ENCODE measurements at regions not wholly inside any gene's neighbourhood (a gene's known extent, or its start where the extent isn't known, plus 50 kb on each side); places are given as distances from the start of the nearest gene placed in this dataset.

- no peak for DNase-seq (ENCODE audit: low read depth in 2 of 2)
Measured at GRCh38 chr2:240357641-240358012, 77.8 kb upstream of the GPC1 start.

GRCh38 chr2:240358080-240358479, 77.4 kb upstream of the GPC1 start:
- DNase-seq (ENCODE audit: low read depth in 2 of 2): no peak

DNA sequence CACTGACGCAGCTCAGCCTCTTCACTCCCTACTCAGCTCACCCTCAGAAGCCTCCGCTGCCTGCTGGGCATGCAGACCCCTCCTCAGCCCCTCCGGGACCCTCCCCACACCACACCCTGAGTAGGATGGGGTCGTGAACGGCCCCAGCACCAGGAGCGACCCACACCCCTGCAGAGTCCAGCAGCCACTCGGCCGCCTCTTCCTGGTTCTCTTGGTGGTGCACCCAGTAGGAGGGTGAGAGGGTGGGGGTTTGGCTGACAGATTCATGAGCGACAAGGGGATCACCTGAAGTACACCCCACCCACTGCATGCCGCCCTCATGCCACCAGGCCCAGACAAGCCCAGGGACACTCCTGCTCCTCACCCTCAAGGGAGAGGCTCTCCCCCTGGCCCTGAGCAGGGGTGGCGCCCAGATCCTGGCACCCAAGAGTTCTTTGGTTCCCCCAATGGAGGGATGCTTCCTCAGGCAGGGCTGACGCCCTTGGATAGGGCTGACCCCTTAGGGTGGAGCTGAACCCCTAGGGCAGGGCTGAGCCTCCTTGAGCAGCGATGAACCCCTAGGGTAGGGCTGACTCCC, 76.6 kb upstream of the GPC1 start:
- no peak for DNase-seq (ENCODE audit: low read depth in 2 of 2)

GRCh38 chr2:240359695-240360094, 75.8 kb upstream of the GPC1 start:
- DNase-seq (ENCODE audit: low read depth in 2 of 2): no peak

DNA sequence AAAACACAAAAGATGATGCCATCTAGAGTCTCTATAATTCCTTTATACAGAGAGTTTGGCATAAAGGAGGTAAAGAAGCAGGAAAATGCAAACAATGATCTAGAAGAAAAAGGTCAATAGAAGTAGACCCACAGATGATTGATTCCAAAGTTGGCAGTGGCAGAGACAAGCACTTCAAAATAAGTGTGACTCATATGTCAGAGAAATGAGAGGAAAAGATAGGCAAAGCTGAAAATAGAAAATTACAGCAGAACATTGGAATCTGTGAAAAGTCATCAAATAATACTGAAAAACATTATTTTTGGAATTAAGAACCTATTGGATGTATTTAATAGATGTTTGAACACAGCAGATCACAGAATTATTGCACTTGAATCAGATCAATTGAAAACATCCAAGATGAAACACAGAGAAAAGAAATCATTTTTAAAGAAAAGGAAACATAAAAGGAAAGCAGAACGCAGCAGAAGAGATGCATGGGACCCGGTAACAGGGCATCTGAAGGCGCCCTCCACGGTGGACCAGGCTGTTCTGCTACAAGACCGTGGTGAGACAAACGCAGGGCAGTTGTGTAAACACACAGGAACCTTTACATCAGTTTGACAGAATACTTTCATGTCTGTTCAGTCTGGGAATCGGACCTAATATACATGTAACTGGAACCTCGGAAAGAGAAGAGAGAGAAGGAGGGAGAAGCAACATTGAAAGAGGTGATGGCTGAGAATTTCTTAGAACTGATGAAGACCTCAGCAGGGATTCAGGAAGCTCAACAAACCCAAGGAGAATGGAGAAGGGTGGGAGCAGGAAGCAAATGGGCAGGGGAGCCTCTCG, 74.6 kb upstream of the GPC1 start:
- no peak for DNase-seq (ENCODE audit: low read depth in 2 of 2)

DNA sequence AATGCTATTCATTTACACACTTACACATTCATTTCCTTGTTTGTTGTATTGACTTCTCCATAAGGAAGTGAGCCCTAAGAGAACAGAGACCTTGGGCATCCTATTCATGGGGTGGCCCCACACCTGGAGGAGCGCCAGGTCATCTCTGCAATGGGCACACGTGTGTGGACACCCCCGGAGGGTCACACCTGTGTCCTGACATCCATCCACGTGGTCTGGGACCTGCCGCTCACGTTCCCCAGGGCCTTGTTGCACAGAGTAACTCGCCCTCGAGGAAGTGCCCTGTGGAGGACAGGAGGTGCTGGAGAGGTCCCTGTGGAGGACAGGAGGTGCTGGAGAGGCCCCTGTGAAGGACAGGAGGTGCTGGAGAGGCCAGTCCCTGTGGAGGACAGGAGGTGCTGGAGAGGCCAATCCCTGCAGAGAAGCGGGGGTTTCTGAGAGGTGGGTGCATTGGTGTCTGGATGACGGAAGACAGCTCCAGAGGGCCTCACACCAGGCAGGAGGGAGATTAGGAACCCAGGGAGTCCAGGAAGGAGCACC, 73.2 kb upstream of the GPC1 start:
- no peak for DNase-seq (ENCODE audit: low read depth in 2 of 2)

GRCh38 chr2:240362826-240363745, 72.4 kb upstream of the GPC1 start:
- no peak for DNase-seq (ENCODE audit: low read depth in 2 of 2)

GRCh38 chr2:240363746-240364581, 71.5 kb upstream of the GPC1 start:
- DNase-seq (ENCODE audit: low read depth in 2 of 2): no peak

DNA sequence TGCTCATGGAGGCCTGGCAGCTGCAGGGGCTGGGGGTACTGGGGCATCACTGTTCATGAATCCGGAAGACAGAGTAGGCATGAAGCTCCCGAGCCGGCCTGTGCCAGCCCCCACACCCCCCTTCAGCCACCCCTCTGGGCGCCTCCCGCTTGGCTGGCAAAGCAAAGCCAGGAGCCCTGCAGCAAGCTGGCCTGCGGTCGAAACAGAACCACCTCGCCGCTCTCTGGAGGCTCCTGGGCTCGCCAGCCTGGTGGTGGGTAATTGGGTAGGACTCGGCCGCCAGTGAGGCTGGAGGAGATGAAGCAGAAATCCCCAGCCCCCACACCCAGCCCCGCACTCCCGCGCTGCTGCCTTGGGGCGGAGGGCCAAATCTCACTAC, 70.9 kb upstream of the GPC1 start:
- DNase-seq (ENCODE audit: low read depth in 2 of 2): no peak

GRCh38 chr2:240364961-240365775, 70.3 kb upstream of the GPC1 start:
- no peak for DNase-seq (ENCODE audit: low read depth in 2 of 2)

DNA sequence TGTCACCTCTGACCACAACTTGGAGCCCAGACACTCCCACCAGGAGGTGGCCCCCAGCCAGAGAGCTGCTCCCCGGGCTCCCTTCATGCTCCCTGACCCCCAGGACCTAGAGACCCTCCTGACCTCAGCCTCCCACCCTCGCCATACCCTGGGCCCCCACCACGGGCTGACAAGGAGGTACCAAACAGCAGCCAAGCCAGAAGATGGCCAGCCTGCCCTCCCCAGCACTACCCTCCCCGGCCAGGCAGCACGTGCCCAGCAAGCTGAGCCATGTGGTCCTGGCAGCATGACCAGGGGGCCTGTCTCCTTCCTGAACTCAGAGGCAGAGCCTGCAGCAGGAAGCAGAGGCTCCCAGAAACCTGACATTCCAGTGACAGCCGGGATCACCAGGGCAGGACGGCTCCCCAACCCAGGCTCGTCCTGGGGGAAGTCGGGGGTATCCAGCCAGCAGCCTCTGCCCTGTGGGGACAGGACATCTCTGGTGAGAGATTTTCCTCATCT, 69.4 kb upstream of the GPC1 start:
- no peak for DNase-seq (ENCODE audit: low read depth in 2 of 2)

DNA sequence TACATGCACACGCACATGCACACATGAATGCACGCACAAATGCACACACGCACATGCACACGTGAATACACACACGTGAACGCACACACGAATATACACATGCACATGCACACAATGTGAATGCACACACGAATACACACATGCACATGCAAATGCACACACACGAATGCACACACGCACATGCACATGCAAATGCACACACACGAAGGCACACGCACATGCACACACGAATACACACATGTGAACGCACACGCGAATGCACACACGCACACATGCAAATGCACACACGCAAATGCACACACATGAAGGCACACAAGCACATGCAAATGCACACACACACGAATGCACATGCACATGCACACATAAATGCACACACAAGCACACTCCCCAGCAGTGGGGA, 68.6 kb upstream of the GPC1 start:
- DNase-seq (ENCODE audit: low read depth in 2 of 2): no peak

DNA sequence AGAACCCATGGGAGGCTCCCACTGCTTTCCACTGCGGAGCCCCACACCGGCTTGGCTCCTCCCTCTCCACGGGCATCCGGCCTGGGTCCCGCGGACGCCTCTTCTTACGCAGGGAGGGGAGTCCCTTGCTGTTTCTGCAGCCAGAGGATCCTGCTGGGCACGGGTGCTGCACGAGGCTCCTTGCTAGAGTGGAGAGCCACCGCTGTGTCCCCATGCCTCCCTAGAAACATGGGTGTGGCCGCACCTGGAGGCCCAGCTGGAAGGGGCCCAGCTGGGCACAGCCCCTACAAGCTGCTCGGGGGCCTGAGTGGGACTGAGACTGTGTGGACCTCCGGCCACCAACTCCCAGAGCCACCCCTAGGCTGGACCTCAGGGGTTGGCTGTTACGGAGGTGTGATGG, 67.7 kb upstream of the GPC1 start:
- DNase-seq (ENCODE audit: low read depth in 2 of 2): no peak

- DNase-seq (ENCODE audit: low read depth in 2 of 2): no peak
Measured at GRCh38 chr2:240368781-240369331, 66.6 kb upstream of the GPC1 start.

GRCh38 chr2:240369335-240369734, 66.1 kb upstream of the GPC1 start:
- DNase-seq (ENCODE audit: low read depth in 2 of 2): no peak

DNA sequence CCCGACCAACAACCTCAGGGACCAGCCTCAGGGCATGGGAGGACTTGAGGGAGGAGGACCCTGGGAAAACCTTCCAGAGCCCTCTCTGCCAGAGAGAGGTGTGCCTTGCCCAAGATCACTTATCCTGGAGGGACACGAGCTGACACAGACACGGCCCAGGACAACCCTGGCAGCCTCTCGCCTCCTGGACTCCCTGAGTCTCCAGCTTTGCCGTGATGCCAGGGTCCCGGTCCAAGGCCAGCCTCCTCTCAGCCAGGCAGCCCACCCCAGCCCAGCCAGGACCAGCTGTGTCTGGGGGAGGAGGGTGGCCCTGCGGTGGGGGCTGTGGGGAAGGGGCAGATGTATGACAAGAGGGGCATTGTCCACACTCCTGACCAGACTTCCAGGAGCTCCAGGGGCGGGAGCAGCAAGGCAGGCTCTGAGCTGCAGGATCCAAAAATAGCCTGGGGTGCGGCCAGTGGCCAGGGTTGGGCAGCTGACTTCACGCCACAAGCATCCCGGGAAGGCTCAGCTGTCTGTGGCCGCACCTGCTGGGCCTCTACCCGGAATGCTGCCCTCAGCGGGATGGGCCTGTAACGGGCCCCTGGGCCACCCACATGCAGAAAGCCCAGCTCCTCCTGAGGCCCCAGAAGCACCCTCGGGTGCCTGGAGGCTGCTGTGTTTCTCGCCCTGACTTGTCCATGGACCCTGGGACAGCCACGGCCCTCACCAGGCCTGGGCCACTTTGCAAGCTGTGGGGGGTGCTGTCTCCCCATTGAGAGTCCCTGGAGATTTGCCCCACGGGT, 65.5 kb upstream of the GPC1 start:
- no peak for DNase-seq (ENCODE audit: low read depth in 2 of 2)

GRCh38 chr2:240371129-240372000, 64.1 kb upstream of the GPC1 start:
- no peak for DNase-seq (ENCODE audit: low read depth in 2 of 2)

DNA sequence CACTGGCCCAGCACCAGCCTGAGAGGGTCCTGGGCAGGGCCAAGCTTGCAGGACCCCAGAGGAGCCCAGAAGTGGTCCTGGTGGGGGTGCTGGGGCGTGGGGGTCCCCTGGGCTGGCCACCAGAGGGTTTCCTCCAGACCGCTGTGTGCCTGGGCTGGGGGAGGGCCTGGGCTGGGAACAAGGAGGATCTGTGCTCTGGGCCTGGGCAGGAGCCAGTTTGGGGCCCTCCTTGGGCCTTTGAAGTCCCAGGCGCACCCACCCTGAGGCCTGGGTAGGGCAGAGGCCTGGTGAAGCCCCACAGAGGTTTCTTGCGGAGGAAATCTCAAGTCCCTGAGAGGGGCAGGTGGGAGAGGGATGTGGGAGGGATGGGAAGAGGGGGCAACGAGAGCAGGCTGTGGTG, 63.4 kb upstream of the GPC1 start:
- no peak for DNase-seq (ENCODE audit: low read depth in 2 of 2)
